Suppressor macrophage (primary cell): ENCODE measurements at regions not wholly inside any gene's neighbourhood (a gene's known extent, or its start where the extent isn't known, plus 50 kb on each side); places are given as distances from the start of the nearest gene placed in this dataset.
"Not testable (repeated sequence)": the region's sequence is repeated elsewhere in the genome, so short reads cannot be mapped to it uniquely, and the experiment has no call there.

Experiments
- DNase-seq, 4 experiments: peaks; one replicate each; pipeline ENCODE4 v3.0.0-alpha.2; 2020 to 2022

- DNase-seq, result not testable (repeated sequence)
Observed at GRCh38 chr2:111291566-111291965, 170.9 kb downstream of the BCL2L11 start.

- not testable (repeated sequence) for DNase-seq
Observed at GRCh38 chr2:111292232-111292968, 171.7 kb downstream of the BCL2L11 start.

GRCh38 chr2:111294699-111295098, 174.0 kb downstream of the BCL2L11 start:
- not testable (repeated sequence) for DNase-seq

GRCh38 chr2:111296122-111296804, 175.5 kb downstream of the BCL2L11 start:
- not testable (repeated sequence) for DNase-seq

GRCh38 chr2:111297128-111297527, 176.4 kb downstream of the BCL2L11 start:
- DNase-seq, result not testable (repeated sequence)

- DNase-seq, result not testable (repeated sequence)
Observed at GRCh38 chr2:111298927-111299326, 178.2 kb downstream of the BCL2L11 start.

GRCh38 chr2:111299635-111300034, 178.9 kb downstream of the BCL2L11 start:
- not testable (repeated sequence) for DNase-seq

- DNase-seq, result not testable (repeated sequence)
Observed at GRCh38 chr2:111301677-111302076, 181.0 kb downstream of the BCL2L11 start.

GRCh38 chr2:111302397-111303218, 181.9 kb downstream of the BCL2L11 start:
- not testable (repeated sequence) for DNase-seq

- DNase-seq, result not testable (repeated sequence)
Observed at GRCh38 chr2:111307302-111307701, 186.6 kb downstream of the BCL2L11 start.

- DNase-seq, result not testable (repeated sequence)
Observed at GRCh38 chr2:111309231-111310075, 188.7 kb downstream of the BCL2L11 start.

GRCh38 chr2:111310395-111310794, 189.7 kb downstream of the BCL2L11 start:
- not testable (repeated sequence) for DNase-seq

GRCh38 chr2:111311568-111311967, 190.9 kb downstream of the BCL2L11 start:
- not testable (repeated sequence) for DNase-seq

- DNase-seq, result not testable (repeated sequence)
Observed at GRCh38 chr2:111312897-111313607, 192.3 kb downstream of the BCL2L11 start.

- not testable (repeated sequence) for DNase-seq
Observed at GRCh38 chr2:111313711-111314110, 193.0 kb downstream of the BCL2L11 start.

GRCh38 chr2:111315188-111315917, 194.6 kb downstream of the BCL2L11 start:
- DNase-seq, result not testable (repeated sequence)

- DNase-seq, result not testable (repeated sequence)
Observed at GRCh38 chr2:111316221-111316741, 195.6 kb downstream of the BCL2L11 start.

GRCh38 chr2:111316881-111317549, 196.3 kb downstream of the BCL2L11 start:
- DNase-seq, result not testable (repeated sequence)

GRCh38 chr2:111319552-111319951, 198.8 kb downstream of the BCL2L11 start:
- DNase-seq, result not testable (repeated sequence)

- DNase-seq, result not testable (repeated sequence)
Observed at GRCh38 chr2:111320264-111320663, 199.6 kb downstream of the BCL2L11 start.
